ENCODE measurements at regions not wholly inside any gene's neighbourhood (a gene's known extent, or its start where the extent isn't known, plus 50 kb on each side); places are given as distances from the start of the nearest gene placed in this dataset.
A peak's percentile ranks its signal among the peaks of the same experiment; 100 is the strongest.
"Not testable (repeated sequence)": the region's sequence is repeated elsewhere in the genome, so short reads cannot be mapped to it uniquely, and the experiment has no call there.

DNA sequence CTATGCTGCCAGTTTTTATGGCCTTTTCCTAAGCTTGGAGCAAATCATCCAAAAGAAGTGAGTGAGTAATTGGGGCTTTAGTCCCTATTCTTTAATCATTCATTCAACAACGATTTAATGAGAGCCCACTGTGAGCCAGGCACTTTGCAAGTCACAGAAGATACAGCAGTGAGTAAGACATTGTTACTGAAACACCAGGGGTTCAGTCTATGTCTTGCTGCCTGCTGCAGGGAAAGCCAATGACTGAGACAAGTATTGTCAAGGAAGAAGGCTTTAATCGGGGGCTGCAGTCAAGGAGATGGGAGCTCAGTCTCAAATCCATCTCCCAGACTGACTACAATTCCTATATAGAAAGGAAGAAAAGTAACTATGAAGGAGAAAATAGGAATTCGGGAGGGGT lies 228.3 kb downstream of the FAM181B start:
- TF ChIP-seq POLR2A (IDR thresholded peaks at IDR 0.05; ENCODE audit: low read length): no peak
- TF ChIP-seq GATA1 (IDR thresholded peaks at IDR 0.05; ENCODE audit: low read depth, low read length): no peak
- no peak for DNase-seq

DNA sequence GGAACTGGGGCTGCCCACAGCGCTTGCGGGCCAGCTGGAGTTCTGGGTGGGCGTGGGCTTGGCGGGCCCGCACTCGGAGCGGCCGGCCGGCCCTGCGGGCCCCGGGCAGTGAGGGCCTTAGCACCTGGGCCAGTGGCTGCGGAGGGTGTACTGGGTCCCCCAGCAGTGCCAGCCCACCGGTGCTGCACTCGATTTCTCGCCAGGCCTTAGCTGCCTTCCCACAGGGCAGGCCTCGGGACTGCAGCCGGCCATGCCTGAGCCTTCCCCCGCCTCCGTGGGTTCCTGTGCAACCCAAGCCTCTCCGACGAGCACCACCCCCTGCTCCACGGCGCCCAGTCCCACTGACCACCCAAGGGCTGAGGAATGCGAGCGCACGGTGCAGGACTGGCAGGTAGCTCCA lies 232.5 kb downstream of the FAM181B start:
- not testable (repeated sequence) for DNase-seq

DNA sequence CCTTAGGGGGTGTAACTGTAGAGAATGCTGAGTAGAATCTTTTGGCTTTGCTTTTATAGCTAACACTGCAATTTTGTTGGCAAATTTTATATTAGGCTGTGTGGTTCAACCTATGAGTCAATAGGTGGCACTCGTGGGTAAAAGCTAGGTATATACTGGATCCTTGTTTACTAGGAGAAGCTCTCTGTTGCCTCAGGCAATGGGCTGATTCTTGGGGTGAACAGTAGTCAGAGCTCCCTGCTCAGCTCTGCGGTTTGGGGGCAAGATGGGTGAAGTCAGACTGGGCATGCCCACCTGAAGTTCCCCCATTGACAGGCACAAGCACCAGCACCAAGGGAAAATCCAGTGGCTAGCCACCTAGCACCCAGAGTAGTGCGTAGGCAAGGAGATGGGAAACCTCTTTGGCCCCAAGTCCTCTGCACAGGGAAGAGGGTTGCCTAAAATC lies 238.7 kb downstream of the FAM181B start:
- peak in 1 of 2 experiments; percentile 6 for DNase-seq
- TF ChIP-seq POLR2A (IDR thresholded peaks at IDR 0.05; ENCODE audit: low read length) (no peak), GATA1 (IDR thresholded peaks at IDR 0.05; ENCODE audit: low read depth, low read length) (no peak)

DNA sequence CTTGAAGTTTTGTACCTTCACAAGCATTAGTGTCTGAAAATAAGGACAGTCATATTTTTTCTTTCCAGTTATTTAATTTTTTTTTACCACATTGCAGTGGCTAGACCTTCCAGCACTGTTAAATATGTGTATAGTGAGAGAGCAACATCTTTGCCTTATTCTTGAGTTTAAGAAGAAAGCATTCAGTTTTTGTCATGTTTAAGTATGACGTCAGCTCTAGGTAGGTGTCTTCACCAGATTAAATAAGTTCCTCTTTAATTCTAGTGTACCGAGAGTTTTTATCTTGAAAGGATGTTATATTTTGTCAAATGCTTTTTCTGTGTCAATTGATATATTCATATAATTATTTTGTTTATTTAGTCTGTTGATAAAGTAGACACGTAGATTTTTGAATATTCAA lies 258.8 kb downstream of the FAM181B start:
- DNase-seq: no peak
- TF ChIP-seq GATA1 (IDR thresholded peaks at IDR 0.05; ENCODE audit: low read depth, low read length): no peak
- TF ChIP-seq POLR2A (IDR thresholded peaks at IDR 0.05; ENCODE audit: low read length): no peak

DNA sequence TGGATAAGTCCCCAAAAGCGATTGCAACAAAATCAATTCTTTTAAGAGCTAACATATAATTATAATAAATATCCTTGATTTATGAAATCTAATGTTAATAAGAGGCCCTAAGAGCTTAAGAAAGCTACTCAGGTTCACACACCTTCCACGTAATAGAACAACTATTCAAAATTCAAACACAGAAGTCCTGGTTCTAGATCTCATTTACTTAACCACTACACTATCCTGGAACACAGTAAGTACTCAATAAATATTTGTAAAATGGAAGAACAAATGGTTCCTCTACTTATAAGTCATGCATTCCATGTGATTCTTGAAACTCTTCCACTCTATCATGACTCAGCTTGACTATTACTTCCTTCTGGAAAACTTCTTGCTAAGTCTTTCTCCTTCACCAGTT lies 268.2 kb downstream of the FAM181B start:
- DNase-seq: no peak
- no peak for TF ChIP-seq POLR2A (IDR thresholded peaks at IDR 0.05; ENCODE audit: low read length)
- no peak for TF ChIP-seq GATA1 (IDR thresholded peaks at IDR 0.05; ENCODE audit: low read depth, low read length)

DNA sequence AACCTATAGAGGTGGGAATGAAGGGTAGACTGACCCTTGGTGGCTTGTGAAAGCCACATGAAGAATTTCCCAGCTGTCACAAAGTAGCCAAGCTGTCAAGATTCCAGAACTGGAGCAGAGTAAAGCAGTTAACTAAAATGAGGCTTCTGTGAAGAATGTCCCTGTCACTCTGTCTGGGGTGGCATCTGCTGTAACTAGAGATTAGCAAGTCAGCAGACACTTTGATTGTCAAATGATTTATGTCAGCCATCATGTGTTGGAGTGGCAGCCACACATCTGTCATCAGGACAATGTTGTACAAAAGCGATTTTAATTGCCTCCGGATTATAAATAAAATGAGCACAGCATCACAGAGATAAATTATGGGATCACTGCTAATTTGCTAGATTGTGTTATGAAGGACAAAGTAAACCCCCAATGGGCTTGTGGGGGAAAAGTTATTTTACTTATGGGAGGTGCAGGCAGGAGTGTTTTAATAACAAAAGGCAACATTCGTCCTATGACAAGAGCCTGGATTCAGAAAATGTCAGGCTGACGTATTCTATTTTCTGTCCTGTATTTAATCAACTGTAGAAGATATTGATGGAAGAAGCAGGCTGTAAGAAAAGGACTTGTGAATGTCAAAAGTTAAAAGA lies 270.9 kb downstream of the FAM181B start:
- DNase-seq: no peak
- no peak for TF ChIP-seq POLR2A (IDR thresholded peaks at IDR 0.05; ENCODE audit: low read length)
- no peak for TF ChIP-seq GATA1 (IDR thresholded peaks at IDR 0.05; ENCODE audit: low read depth, low read length)

DNA sequence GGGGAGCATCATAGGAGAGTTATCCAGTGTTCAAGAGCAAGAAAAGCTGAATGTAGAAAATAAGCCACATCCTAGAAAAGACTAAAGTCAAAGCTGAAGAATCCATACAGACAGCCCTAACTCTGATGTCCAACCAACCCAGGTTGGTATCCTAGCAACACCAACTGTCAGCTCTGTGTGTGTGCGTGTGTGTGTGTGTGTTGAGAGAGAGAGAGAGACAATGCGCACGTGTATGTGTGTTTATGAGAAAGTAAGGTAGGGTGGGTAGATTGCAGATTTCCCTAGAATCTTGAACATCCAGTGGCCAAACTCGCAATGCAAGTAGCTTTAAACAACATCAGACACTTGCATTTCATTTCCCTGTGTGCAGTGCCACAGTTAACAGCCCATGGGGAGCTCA lies 274.9 kb downstream of the FAM181B start:
- no peak for DNase-seq
- no peak for TF ChIP-seq POLR2A (IDR thresholded peaks at IDR 0.05; ENCODE audit: low read length)
- TF ChIP-seq GATA1 (IDR thresholded peaks at IDR 0.05; ENCODE audit: low read depth, low read length): no peak

DNA sequence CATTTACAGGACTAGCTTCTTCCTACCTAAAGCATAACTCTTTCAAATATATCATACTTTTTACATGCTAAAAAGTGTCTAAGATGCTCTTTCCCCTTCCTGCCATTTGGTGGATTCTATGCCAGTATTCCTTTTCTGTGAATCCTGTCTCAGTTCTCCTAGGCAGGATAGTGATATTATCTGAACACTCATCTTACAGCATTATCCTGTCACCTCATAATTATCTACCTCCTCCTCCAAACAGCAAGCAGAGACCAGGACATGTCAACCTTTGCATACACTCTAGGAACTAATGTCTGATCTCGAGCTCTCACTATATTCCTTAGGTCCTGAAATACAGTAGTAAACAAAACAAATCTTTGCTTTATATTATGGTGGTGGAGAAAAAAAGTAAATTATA lies 275.5 kb downstream of the FAM181B start:
- no peak for DNase-seq
- TF ChIP-seq GATA1 (IDR thresholded peaks at IDR 0.05; ENCODE audit: low read depth, low read length) (no peak), POLR2A (IDR thresholded peaks at IDR 0.05; ENCODE audit: low read length) (no peak)

DNA sequence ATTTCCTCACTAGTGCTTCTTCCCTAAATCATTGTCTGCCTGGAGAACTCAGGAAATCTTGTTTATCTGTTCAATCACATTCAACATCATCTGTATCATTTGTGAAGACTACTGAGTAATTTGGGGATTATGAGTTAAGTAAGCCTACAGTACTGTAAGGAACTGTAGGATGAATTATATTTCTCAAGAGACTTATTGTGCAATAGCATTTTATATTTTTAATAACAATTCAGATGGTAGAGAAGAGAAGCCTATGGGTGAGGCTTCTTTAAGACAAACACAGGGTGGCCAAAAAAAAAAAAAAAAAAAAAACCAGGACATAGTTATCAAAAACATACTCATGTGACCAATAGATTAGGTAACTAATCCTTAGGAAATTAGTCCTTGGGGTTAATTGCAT lies 282.7 kb downstream of the FAM181B start:
- DNase-seq: no peak
- TF ChIP-seq GATA1 (IDR thresholded peaks at IDR 0.05; ENCODE audit: low read depth, low read length): no peak
- TF ChIP-seq POLR2A (IDR thresholded peaks at IDR 0.05; ENCODE audit: low read length): no peak

DNA sequence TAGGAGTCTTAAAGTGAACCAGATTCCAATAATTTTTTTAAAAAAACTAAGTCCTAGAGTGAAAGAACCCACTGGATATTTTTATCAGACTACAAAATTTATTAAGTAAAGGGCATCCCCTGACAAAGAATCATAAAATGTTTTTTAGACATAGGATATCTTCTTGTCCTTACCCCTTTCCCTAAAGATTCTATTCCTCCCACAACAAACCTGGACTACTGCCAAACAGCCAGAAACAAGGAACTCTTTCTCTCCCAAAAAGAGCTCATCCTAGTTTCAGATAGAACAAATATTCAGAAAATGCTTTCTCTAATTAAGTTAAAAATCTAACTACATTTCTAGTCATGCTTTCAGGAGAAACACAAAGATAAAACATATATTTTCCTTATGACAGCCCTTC lies 327.1 kb downstream of the FAM181B start:
- no peak for TF ChIP-seq POLR2A (IDR thresholded peaks at IDR 0.05; ENCODE audit: low read length)
- TF ChIP-seq GATA1 (IDR thresholded peaks at IDR 0.05; ENCODE audit: low read depth, low read length): no peak
- no peak for DNase-seq

DNA sequence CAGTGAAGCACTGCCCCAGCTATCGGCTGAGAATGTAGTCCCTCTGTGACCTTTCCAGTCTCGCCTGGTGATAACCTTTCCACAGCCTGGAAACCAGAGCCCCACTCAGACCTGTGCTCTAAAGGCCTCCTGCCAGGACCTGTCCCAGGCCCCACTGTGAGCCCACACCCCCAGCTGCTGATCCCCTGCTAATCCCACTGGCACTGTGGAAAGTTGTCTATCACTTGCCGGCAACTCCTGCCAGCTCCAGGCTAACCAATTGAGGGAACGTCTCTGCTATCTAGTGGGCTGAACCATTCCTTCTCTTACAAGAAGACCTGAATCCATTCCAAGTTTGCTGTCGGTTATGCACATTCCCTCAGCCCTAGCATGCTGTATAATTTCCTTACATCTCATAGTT lies 328.2 kb downstream of the FAM181B start:
- no peak for TF ChIP-seq GATA1 (IDR thresholded peaks at IDR 0.05; ENCODE audit: low read depth, low read length)
- no peak for TF ChIP-seq POLR2A (IDR thresholded peaks at IDR 0.05; ENCODE audit: low read length)

DNA sequence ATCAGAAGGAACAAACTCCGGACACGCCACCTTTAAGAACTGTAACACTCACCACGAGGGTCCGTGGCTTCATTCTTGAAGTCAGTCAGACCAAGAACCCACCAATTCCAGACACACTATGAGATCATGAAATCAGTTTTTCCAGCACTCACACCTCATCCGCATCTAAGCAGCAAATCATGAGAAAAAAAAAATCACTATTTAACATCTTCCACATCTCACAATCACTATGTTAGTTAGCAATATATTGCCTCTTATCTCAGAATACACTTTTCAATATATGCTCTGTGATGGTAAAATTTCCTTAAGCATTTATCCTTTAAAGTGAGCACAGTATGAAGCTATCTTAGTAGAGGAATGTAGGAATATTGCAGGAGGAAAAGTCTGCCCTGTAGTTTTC lies 328.7 kb downstream of the FAM181B start:
- DNase-seq: no peak
- no peak for TF ChIP-seq POLR2A (IDR thresholded peaks at IDR 0.05; ENCODE audit: low read length)
- TF ChIP-seq GATA1 (IDR thresholded peaks at IDR 0.05; ENCODE audit: low read depth, low read length): no peak

More for the DNA sequence above, 328.2 kb downstream of the FAM181B start:
- DNase-seq: no peak

DNA sequence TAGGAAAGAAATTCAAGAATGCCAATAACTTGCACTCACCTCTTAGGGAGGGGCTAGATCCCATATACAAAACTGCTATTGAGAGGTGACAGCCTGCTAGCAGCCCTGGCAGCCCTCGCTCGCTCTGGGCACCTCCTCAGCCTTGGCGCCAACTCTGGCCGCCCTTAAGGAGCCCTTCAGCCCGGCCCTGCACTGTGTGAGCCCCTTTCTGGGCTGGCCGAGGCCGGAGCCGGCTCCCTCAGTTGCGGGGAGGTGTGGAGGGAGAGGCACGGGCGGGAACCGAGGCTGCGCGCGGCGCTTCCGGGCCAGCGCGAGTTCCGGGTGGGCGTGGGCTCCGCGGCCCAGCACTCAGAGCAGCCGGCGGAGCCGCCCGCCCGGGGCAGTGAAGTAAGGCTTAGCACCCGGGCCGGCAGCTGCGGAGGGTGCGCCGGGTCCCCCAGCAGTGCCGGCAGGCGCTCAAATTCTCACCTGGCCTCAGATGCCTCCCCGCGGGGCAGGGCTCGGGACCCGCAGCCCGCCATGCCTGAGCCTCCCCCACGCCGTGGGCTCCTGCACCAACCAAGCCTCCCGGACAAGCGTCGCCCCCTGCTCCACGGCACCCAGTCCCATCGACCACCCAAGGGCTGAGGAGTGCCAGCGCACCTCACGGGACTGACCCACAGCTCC lies 329.9 kb downstream of the FAM181B start:
- DNase-seq: no peak
- no peak for TF ChIP-seq GATA1 (IDR thresholded peaks at IDR 0.05; ENCODE audit: low read depth, low read length)
- TF ChIP-seq POLR2A (IDR thresholded peaks at IDR 0.05; ENCODE audit: low read length): no peak

DNA sequence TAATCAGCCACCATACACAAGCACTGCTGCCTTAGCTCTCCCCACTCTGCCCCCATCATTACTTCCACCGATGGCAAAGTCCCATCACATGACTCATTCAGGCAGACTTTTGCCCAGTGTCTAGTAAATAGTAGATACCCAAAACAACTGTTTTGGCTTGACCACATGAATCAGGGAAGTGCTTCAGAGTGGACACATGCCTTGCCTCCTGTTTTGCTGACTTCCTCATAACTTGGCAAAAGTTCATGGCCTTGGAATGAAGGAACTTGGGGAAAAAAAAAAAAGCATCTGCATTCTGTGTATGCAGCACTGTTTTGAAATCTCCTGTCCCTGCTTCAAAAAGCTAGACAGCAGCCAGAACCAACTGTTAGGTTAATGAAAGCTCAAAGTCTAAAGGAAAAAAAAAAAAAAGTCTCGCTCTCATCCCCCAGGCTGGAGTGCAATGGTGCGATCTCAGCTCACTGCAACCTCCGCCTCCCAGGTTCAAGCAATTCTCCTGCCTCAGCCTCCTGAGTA lies 335.3 kb downstream of the FAM181B start:
- no peak for DNase-seq

DNA sequence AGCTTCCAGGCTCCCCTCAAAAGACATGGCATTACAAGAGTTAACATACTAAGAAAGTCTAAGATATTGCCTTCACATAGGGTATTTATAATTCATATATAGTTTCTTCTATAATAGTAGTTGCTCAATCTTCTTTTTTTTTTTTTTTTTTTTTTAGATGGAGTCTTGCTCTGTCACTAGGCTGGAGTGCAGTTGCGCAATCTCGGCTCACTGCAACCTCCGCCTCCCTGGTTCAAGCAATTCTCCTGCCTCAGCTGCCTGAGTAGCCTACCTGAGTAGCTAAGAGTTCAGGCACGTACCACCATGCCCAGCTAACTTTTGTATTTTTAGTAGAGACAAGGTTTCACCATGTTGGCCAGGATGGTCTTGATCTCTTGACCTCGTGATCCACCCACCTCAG lies 337.0 kb downstream of the FAM181B start:
- DNase-seq: not testable (repeated sequence)

More for the DNA sequence above, 335.3 kb downstream of the FAM181B start:
- TF ChIP-seq GATA1 (IDR thresholded peaks at IDR 0.05; ENCODE audit: low read depth, low read length) (no peak), POLR2A (IDR thresholded peaks at IDR 0.05; ENCODE audit: low read length) (no peak)
